GM12873 (cell line): ENCODE measurements at regions not wholly inside any gene's neighbourhood (a gene's known extent, or its start where the extent isn't known, plus 50 kb on each side); places are given as distances from the start of the nearest gene placed in this dataset.
A peak's percentile ranks its signal among the peaks of the same experiment; 100 is the strongest.

Experiments used
- TF ChIP-seq, protein P1 (sequence below): IDR thresholded peaks from 2 replicates; pipeline ENCODE4 v1.5.1; 2012; ENCODE audit warnings: low read depth, mild to moderate bottlenecking, moderate library complexity, low read length, control low read depth; ENCODE audit not compliant: insufficient read depth; ENCODE audit errors: missing control alignments

DNA sequence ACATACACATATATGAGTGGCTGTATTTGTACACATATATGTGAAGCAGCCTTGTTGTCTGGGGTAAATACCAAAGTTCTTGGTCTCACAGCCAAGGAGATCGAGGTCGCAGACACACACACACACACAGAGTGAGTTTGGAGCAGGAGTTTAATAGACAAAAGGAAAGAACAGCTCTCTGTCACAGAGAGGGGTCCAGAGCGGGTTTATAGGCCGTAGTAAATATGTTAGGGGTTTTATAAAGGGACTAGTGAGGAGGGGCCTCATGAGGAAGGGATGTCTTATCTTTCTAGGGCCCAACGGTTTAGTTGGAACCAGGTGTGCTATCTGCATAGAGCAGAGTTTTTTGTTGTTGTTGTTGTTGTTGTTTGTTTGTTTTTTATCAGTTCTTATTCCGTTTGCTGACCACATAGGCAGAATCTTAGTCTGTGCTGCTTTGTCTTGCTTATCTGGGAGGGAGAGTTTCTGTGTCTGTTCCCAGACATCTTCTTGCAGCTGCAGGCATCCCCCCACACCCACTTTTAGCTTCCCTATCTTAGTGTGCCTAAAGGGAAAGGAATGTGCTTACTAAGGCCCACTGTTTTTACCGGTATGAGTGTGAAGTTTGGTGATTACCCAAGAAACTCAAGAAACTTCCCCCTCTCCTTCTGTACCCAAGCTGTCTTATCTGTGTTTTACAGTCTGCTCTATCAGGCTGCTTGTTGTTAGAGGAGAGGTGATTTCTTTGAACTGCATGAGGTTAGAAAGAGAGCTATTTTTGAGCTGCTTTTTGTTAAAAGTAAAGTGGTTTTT is 91.9 kb downstream of the TENT5D start:
- TF ChIP-seq, protein P1, sequence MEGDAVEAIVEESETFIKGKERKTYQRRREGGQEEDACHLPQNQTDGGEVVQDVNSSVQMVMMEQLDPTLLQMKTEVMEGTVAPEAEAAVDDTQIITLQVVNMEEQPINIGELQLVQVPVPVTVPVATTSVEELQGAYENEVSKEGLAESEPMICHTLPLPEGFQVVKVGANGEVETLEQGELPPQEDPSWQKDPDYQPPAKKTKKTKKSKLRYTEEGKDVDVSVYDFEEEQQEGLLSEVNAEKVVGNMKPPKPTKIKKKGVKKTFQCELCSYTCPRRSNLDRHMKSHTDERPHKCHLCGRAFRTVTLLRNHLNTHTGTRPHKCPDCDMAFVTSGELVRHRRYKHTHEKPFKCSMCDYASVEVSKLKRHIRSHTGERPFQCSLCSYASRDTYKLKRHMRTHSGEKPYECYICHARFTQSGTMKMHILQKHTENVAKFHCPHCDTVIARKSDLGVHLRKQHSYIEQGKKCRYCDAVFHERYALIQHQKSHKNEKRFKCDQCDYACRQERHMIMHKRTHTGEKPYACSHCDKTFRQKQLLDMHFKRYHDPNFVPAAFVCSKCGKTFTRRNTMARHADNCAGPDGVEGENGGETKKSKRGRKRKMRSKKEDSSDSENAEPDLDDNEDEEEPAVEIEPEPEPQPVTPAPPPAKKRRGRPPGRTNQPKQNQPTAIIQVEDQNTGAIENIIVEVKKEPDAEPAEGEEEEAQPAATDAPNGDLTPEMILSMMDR = no peak

- TF ChIP-seq, protein P1 = no peak
These were observed 92.7 kb downstream of the TENT5D start for GRCh38 chrX:80512924-80513323.

DNA sequence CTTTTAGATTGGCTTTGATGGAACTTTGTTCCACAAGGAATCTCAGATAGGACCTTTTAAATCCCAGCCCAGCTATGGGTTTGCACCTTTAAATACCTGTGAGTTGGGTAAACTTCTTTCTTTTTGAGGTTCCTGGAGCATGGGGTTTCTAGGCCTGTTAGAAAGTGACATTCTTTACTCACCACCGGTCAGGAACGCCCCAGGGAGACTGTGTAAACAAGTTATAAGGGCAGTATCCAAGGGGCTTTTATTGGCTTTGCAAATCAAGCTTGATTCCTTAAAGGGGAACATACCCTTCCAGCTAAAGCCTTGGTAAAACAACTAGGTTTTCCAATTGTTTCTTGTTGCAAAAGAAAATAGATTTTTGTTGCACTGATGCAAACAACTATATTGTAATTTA is 93.4 kb downstream of the TENT5D start:
- TF ChIP-seq, protein P1 = no peak

DNA sequence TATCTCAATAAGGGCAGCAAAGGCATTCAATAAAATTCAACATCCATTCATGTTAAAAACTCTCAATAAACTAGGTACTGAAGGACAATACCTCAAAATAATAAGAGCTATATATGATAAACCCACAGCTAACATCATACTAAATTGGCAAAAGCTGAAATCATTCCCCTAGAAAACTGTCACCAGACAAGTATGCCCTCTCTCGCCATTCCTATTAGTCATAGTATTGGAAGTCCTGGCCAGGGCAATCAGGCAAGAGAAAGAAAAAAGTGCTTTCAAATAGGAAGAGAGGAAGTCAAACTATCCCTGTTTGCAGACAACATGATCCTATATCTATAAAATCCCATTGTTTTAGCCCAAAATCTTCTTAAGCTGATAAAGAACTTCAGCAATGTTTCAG is 116.8 kb downstream of the TENT5D start:
- TF ChIP-seq, protein P1 = no peak

DNA sequence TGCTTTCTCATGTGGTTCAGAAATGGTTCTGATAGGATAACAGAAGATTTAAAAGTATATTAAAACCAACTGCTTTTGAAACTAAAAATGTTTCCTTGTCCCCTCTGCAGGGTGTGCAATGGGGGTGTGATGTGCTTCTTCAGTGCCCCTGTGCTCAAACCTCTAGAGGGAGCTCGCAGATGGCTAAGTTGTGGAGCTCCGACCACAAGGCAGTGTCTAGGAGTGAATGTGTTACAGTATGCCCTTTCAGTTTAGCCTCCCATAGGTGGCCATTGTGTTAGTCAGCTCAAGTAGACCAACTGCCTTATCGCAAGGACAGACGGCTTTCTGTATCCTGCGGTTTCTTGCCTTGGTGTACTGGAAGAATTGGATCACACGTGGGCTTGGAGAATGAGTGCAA is 130.5 kb downstream of the TENT5D start:
- TF ChIP-seq, protein P1 = peak; percentile 50

DNA sequence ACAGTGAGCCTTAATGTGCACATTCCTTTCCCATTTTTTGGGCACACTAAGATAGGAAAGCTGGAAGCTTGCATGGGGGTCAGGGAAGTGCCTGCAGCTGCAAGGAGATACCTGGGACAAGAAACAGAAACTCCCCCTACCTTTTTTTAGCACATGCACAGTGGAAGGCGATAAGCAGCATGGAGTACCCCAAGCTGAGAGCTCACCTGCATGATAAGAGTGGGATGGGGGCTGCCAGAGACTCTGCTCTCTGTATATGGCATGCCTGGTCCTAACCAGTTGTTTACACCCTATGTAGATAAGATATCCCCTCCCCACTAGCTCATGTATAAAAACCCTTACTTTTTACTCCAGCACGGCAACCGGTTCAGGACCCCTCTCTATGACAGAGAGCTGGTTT is 135.9 kb downstream of the TENT5D start:
- TF ChIP-seq, protein P1 = no peak

DNA sequence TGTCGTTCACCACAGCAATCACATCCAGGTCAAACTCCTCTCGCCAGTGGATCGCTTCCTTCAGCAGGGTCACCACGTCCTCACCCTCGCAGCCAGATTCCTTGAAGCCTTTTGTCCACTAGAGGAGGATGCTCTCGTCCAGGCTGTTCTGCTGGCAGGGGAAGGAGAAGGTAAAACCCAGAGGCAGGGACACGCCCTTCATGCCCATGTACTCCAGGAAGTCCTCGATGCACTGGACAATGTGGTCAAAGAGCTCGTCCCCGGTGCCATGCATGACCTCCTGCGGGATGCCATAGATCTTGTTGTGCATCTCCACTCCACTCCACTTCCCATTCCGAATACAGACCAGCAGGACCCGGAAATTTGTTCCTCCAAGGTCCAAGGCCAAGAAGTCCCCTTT is 152.4 kb downstream of the TENT5D start:
- TF ChIP-seq, protein P1 = no peak
